ENCODE measurements at regions not wholly inside any gene's neighbourhood (a gene's known extent, or its start where the extent isn't known, plus 50 kb on each side); places are given as distances from the start of the nearest gene placed in this dataset.

GRCh38 chr7:80379034-80379982, 132.6 kb downstream of the GNAT3 start:
- TF ChIP-seq, protein P1, sequence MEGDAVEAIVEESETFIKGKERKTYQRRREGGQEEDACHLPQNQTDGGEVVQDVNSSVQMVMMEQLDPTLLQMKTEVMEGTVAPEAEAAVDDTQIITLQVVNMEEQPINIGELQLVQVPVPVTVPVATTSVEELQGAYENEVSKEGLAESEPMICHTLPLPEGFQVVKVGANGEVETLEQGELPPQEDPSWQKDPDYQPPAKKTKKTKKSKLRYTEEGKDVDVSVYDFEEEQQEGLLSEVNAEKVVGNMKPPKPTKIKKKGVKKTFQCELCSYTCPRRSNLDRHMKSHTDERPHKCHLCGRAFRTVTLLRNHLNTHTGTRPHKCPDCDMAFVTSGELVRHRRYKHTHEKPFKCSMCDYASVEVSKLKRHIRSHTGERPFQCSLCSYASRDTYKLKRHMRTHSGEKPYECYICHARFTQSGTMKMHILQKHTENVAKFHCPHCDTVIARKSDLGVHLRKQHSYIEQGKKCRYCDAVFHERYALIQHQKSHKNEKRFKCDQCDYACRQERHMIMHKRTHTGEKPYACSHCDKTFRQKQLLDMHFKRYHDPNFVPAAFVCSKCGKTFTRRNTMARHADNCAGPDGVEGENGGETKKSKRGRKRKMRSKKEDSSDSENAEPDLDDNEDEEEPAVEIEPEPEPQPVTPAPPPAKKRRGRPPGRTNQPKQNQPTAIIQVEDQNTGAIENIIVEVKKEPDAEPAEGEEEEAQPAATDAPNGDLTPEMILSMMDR (conservative IDR thresholded peaks at IDR 0.05): no peak
- TF ChIP-seq EZH2 (IDR thresholded peaks at IDR 0.05; ENCODE audit: low read depth): no peak

All from PC-9 (cell line).